GM18861 (cell line): ENCODE measurements at regions not wholly inside any gene's neighbourhood (a gene's known extent, or its start where the extent isn't known, plus 50 kb on each side); places are given as distances from the start of the nearest gene placed in this dataset.
"Not testable (repeated sequence)": the region's sequence is repeated elsewhere in the genome, so short reads cannot be mapped to it uniquely, and the experiment has no call there.

Experiments
- ATAC-seq: cut with Tn5 transposase; IDR thresholded peaks from one replicate; pipeline ENCODE4 v1.9.1; 2021; ENCODE audit not compliant: unreplicated experiment

DNA sequence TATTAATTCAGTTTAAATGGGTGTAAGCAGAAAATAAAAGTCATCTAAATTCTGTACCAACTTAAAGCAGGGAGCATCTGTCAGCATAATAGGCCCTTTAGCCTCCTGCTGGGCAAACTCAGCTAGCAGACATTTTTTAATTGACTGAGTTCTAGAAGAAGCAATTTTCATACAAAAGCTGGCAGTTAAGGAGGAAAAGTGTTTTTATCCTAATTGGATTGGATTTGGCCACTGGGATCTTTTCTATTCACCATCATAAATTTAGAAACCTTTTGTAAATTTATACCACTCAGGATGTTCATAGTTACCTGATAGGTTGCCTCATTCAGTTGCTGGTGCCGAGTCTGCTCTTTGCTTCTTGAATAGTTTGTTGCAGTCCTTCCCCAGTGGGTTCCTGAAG, 262.7 kb upstream of the FSIP2 start:
- ATAC-seq = no peak

DNA sequence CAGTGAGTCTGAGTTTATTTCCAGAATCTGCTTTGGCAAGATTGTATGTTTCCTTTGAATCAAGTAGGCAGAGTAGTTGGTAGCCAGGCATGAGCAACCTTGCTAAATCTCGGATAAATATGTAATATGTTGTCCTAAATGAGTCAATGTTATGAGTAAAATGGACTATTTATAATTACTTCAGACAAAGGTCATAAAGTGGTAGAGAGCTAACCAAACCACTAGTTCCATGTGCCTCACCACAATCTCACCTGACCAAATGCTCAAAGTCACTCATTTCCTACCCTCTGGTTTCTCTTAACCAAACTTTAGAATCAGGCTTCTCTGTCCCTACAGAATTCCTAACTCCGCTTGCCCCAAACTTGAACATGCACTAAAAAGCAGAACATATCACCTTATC, 261.2 kb upstream of the FSIP2 start:
- no peak for ATAC-seq

GRCh38 chr2:185484602-185485001, 254.0 kb upstream of the FSIP2 start:
- no peak for ATAC-seq

DNA sequence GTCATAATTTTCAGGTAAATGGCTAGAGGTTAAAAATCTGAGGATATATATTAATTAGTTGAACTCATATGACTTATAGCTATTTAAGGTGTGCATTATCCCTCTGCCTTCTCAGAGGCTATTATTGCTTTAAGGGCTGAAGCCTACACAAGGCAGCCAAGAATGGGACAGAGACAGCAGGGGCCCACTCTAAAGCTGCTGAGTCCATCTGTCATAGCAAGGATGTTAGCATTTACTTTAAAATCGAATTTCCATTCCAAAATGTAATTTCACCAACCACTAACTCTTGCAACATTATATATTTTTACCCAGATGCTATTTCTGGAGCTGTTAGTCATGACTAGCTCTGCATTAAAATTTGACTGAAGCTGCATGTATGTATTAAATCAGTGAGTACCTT, 236.3 kb upstream of the FSIP2 start:
- no peak for ATAC-seq

- peak; percentile 70 for ATAC-seq
These were observed 230.9 kb upstream of the FSIP2 start for GRCh38 chr2:185507719-185508118.

GRCh38 chr2:185510060-185510459, 228.5 kb upstream of the FSIP2 start:
- no peak for ATAC-seq

- no peak for ATAC-seq
These were observed 226.7 kb upstream of the FSIP2 start for GRCh38 chr2:185511925-185512324.

GRCh38 chr2:185522472-185522871, 216.1 kb upstream of the FSIP2 start:
- ATAC-seq = no peak

GRCh38 chr2:185524242-185524641, 214.4 kb upstream of the FSIP2 start:
- ATAC-seq = not testable (repeated sequence)

DNA sequence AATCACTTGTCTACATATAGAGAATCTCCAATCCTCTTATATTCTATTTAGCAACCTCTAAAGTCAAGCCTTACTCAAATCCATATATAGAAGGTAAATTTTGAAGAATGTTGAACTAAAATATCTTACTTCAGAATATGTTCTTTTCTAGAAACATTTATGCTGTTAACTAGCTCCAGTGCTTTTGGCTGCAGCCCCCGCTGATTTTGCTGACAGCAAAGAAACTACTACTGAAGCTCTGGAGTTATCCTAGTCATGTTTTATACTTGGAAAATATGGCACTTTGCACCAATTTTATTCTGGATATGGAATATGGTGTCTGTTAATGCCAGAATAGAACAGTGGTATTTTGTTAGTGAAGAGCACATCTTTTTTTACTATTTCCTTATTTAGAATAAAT, 212.4 kb upstream of the FSIP2 start:
- ATAC-seq = no peak

DNA sequence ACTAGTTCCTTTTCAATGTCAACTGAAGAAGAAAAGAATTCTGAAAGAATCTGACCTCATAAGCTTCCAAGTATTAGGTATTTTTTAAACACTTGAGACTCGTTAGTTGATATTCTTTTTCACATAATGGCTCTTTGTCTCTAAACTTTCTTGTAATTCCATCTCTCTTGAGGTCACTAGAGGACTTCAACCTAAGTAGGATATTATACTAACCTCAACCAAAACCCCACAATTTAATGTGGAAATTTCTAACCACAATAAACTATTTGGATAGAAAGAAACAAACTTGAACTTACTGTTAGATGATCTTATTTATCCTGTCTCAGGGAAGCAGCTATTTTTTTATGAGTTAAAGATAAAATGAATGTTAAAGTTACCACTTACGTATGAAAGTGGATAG, 206.9 kb upstream of the FSIP2 start:
- no peak for ATAC-seq

- no peak for ATAC-seq
These were observed 200.9 kb upstream of the FSIP2 start for GRCh38 chr2:185537689-185538088.

DNA sequence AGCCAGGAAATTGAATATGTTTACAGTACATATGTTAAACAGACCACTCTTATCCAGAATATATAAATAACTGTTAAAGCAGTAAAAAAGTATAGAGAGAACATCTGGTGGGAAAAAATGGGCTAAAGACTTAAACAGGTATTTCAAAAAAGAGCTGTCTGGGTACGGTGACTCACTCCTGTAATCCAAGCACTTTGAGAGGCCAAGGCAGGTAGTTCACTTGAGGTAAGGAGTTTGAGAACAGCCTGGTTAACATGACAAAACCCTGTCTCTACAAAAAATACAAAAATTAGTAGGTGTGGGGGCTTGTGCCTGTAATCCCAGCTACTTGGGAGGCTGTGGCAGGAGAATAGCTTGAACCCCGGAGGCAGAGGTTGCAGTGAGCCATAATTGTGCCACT, 171.4 kb upstream of the FSIP2 start:
- ATAC-seq = no peak

DNA sequence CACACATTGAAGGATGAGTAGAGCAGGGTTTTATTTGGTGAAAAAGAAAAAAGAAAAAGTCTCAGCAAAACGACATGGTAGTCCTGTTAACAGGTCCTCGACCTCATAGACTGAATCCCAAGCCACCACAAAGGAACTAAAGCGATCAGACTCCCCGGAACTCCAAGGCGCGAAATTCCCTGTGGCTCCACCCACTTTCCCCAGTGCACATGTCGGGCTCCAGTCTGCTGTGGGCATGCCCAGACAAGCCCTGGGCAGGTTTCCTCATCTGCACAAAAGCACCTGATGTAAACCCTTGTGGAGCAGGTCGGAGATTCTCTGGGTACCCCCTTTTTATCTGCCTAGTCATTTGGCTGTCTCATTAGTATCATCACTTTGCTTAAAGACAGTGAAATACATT, 170.7 kb upstream of the FSIP2 start:
- no peak for ATAC-seq

DNA sequence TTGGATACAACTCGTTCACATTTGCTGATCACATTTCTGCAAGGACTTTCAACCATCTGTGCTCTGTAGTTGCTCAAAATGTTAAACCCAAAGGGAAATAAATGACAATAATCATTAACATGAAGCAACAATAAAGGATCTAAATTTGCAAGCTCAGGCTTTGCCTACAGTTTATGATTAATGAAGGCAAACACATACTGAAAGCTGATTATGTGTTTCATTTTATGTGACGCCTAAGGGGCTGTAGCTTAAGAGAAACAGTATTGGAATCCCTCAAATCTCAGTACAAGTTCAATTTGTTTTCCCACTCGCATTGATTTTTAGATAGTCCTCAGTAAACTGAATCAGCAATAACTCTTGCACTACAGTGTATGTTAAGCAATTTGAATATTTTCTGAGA, 160.3 kb upstream of the FSIP2 start:
- peak; percentile 95 for ATAC-seq

DNA sequence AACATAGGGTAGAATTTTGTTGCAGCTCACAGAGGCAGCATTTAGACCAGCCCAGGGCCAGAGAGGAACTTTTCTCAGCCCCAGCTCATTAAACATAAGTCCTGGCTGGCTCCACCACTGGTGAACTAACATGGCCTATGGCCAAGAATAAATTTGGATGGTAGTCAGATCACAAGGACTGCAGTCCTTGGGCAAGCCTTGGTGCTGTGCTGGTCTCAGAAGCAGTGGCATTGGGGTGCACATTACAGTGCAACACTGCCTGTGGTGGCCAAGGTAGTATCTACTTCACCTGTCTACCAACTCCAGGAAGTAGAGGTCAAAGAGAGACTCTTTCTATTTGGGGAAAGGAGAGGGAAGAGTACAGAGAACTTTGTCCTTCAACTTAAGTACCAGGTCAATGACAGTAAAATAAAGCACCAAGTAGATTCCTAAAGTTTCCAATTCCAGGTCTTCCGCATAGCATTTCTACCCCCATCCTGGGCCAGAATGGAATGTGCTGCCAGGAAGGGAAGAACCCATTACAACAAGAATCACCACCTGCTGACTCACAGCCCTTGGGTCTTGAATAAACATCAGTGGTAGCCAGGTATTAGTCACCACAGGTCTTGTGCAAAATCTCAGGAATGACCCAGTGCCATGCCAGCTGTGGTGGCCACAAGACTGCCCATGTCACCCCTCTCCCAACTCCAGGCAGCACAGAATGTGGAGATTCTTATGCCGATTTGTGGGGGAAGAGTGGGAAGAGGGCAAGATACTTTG, 155.4 kb upstream of the FSIP2 start:
- no peak for ATAC-seq

- ATAC-seq = not testable (repeated sequence)
These were observed 153.4 kb upstream of the FSIP2 start for GRCh38 chr2:185585165-185585564.

GRCh38 chr2:185591276-185591675, 147.3 kb upstream of the FSIP2 start:
- ATAC-seq = not testable (repeated sequence)

GRCh38 chr2:185607945-185608344, 130.7 kb upstream of the FSIP2 start:
- ATAC-seq = no peak

DNA sequence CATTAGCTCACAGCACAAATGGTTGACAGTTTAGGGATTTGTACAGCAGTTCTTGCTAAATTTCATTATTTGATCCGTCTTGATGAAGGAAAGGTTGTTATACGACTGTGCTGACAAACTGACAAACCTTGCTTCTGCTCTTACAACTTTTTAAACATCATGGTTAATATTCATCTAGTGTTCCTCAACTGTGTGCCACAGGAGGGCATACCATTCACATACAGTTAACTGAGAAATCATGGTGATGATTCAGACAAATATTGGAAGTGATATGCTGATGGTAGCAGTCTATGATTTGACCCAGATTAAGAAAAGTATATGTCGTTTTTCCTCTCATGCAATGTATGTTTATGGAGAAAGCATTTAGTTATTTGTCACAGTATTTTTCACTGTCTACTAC, 129.8 kb upstream of the FSIP2 start:
- ATAC-seq = no peak

DNA sequence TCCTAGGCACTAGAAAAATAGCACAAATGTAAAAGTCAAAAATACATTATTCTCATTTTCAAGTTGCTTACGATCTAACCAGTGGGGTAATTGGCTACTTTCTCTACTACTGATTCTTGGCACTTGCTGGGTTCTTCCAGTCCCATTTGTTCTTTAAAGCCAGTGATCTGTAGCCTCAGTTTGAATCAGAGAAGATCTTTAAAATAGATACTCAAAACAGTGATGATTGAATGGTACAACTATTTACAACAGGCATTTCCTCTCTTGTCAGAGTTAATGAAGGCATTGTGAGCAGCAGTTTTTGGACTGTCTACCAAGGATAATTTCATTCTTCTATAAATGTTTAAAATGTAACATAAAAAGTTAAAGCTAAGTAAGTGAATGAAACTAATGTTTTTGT, 128.3 kb upstream of the FSIP2 start:
- no peak for ATAC-seq

DNA sequence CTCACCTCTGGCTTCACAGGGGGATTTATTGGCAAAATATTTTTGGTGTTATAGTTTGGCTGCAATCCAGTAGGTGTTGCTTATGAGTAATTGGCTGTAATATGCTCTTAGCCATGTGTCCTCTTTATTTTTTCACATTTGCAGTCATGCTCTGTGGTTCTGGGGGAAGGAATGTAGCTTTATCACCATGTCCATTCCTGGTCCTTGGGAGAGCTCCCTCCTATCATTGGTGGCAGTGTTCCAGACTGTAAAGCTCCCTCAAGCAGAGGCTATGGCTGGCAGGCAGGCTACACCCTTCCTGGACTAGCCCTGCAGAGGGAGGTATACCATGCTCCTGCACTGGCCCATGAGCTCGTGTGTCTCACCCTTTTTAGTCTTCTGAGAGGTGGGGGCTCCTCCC, 120.0 kb upstream of the FSIP2 start:
- ATAC-seq = no peak

DNA sequence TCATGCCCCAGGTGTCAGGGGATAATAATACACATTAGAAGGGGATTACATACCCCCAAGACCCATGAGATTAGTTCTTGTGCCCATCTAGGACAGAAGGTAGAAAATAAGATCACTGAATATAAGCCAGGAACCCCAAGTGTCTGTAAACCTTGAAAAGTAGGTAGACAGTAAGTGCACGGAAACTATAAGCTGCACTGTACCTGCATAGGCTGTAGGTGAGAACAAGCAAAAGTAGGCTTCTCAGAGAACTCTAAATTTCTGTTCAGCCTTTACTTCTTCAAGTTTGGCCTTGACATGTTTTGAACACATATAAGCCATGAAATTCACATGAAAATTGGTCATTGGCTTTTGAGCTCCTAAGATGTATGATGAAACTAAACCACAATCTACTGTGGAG, 113.0 kb upstream of the FSIP2 start:
- ATAC-seq = no peak
